ENCODE measurements at regions not wholly inside any gene's neighbourhood (a gene's known extent, or its start where the extent isn't known, plus 50 kb on each side); places are given as distances from the start of the nearest gene placed in this dataset.

DNA sequence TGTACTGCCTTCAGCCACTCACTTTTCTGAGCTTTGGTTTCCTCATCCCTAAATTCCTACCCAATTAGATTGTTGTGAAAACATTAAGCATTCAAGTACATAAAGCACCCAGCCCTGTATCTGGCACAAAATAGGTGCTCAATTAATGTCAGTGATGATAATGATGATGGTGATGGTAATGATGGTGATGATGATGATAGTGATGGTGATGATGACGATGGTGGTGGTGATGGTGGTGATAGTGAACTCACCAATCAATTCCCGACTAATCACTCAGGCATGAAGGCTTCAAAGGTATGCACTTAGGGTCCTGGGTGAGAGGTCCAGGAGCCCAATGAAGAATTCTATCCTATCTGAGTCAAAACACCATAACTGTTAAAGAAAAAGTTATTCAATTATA, 383.5 kb downstream of the MATN1 start:
- no peaks in the 10 kb centered on the region for H3K36me3 ChIP-seq
- no peak for DNase-seq

DNA sequence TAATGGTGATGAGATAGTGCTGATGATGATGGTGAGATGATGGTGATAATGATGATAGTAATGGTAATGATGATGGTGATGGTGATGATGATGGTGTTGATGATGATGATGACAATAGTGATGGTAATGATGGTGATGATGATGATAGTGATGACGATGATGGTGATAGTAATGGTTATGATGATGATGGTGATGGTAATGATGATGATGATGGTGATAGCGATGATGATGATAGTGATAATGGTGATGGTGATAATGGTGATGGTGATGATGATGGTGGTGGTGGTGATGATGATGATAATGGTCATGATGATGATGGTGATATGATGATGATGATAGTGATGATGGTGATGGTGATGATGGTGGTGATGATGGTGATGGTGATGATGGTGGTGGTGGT, 384.6 kb downstream of the MATN1 start:
- Histone ChIP-seq H3K27me3 (no peaks in the 10 kb centered on the region), H3K4me1 (peaks cover 9% of the 10 kb centered on the region; the same call in 1 of the 2 replicates), H3K36me3 (no peaks in the 10 kb centered on the region), H3K27ac (no peak overlapping the region), H3K9me3 (replicated peaks) (0 out of 2 replicates have a peak, but pooled peaks cover 5% of the 10 kb centered on the region), H3K4me3 (no peak overlapping the region)
- no peak for DNase-seq

More for the DNA sequence above, 383.5 kb downstream of the MATN1 start:
- H3K9me3 ChIP-seq (replicated peaks), result 0 out of 2 replicates have a peak, but pooled peaks cover 5% of the 10 kb centered on the region
- H3K4me1 ChIP-seq, result peaks cover 9% of the 10 kb centered on the region
- no peak overlapping the region for H3K4me3 ChIP-seq
- H3K27ac ChIP-seq, result no peak overlapping the region
- H3K27me3 ChIP-seq, result no peaks in the 10 kb centered on the region

DNA sequence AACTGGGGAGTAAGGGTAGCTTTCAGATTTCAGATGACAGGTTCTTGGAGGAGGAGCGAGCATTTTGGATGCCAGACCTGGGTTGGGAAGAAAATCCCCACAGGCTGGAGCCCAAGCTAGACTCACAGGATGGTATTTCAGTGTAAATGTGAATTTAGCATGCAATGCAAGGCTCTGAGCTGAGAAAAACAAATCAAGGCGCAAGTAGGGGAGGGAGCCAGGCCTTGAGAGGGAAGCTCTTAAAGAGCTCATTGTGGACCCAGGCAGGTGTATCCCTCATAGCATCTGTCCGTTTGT, 386.1 kb downstream of the MATN1 start:
- H3K27ac ChIP-seq, result no peak overlapping the region
- no peaks in the 10 kb centered on the region for H3K27me3 ChIP-seq
- peaks cover 9% of the 10 kb centered on the region; the same call in 1 of the 2 replicates for H3K4me1 ChIP-seq
- no peak overlapping the region for H3K4me3 ChIP-seq
- DNase-seq, result no peak
- H3K9me3 ChIP-seq (replicated peaks), result no peaks in the 10 kb centered on the region
- H3K36me3 ChIP-seq, result no peaks in the 10 kb centered on the region

DNA sequence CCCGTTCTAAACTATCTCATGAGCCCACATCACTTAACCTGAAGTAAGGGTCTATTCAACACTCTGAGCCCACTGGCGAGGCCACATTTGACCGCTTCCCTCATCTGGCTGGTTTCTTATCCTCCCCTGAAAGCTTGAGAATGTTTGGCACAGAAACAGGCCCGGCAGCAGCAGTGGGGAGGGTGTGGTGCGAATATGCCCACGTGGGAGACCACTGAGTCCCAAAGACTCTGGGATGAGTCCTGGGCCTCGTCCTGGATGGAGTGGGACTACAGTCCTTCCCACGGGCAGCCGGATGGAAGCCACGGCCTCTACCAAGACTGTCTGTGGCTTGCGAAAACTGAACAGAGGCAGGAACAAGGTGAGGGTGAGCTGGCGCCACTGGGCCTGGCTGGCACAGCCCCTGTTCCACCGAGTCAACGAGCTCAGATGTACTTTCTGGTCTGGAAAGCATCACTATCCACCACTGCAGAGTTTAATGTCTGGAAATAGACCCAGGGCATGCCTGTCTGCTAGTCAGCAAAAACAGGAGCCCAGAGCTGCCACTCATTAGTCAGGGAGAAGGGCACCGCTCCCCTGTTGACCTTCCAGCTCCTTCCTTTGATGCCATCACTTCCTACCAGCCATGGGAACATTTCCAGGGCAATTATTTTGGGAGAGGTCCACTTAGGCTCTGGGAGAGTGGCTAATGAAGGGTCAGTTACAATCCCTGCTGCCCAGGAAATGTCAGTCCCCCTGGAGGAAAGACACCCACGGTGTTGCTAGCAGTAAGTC, 386.6 kb downstream of the MATN1 start:
- Histone ChIP-seq H3K4me1 (peaks cover 9% of the 10 kb centered on the region; the same call in 1 of the 2 replicates), H3K4me3 (no peak overlapping the region), H3K36me3 (no peaks in the 10 kb centered on the region), H3K27ac (no peak overlapping the region), H3K27me3 (no peaks in the 10 kb centered on the region), H3K9me3 (replicated peaks) (no peaks in the 10 kb centered on the region)
- no peak for DNase-seq

DNA sequence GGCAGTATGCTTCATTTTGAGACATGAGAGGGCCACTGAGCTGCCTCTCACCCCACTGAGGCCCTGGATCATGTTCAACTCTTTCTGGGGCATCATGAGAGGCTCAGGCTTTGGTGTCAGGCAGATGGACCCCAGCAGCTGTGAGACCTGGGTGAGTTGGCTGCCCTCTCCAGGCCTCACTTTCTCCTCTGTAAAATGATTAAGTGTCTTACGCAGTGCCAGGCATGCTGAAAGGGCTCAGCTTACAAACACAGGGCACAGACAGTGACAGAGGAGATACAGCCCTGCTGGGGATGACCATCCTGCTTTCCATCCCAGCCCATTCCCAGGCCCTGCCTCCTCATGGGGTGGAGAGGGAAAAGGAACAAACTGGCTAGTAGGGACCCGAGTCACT, 387.4 kb downstream of the MATN1 start:
- Histone ChIP-seq H3K9me3 (replicated peaks) (no peaks in the 10 kb centered on the region), H3K4me1 (peaks cover 9% of the 10 kb centered on the region; the same call in 1 of the 2 replicates), H3K36me3 (no peaks in the 10 kb centered on the region), H3K4me3 (no peak overlapping the region), H3K27ac (0 out of 2 replicates have a peak overlapping the region, but pooled peaks have one; percentile 6), H3K27me3 (no peaks in the 10 kb centered on the region)
- peak; percentile 52 to 76 for DNase-seq

DNA sequence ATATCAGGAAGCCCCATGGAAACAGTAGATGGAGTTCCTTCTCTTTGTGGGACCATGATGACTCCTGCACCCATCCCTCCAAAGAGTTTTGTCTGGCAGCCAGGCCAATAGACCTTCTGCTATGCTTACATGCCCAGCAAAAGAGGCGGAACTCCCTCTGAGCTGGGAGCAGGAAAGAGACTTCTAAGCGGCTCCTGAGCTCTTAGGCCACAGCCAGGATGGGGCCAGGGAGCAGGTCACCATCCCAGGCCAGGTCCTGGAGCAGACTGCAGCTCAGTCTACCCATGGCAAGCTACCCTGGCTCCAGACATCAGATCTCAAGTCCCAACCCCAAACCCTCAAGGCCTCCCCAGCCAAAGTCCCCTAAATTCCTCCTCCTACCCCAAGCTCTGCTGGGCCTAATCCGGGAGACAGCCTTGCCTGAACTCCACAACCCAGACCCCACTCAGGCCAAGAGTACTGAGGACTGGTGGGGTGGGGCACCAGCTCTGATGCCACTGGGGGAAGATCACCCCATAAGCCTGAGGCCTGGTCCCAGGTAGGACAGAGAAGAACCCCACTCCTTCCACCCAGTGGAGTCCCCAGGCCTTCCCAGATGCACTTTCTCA, 387.9 kb downstream of the MATN1 start:
- no peaks in the 10 kb centered on the region for H3K27me3 ChIP-seq
- no peaks in the 10 kb centered on the region for H3K36me3 ChIP-seq
- no peak overlapping the region for H3K4me3 ChIP-seq
- peaks cover 9% of the 10 kb centered on the region; the same call in 1 of the 2 replicates for H3K4me1 ChIP-seq
- H3K9me3 ChIP-seq (replicated peaks), result no peaks in the 10 kb centered on the region
- DNase-seq, result no peak
- 0 out of 2 replicates have a peak overlapping the region, but pooled peaks have one; percentile 6 for H3K27ac ChIP-seq

DNA sequence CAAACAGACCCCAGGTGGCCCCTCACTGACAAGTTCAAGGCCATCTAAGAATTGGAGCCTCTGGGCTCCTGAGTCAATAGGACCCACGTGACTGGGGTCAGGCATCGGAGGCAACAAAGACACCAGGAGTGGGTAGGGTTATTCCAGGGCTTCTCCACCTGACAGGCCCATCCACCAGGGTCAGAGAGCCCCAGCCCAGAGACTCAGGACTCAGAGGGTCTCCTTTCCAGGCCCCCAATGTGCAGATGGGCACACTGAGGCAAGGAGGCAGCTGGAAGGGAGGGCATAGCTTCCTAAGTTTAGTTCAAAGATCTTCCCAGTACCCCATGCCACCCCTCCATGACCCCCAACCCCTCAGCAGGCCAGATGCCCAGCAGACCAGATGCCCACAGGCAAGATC, 388.6 kb downstream of the MATN1 start:
- DNase-seq, result no peak
- no peaks in the 10 kb centered on the region for H3K9me3 ChIP-seq (replicated peaks)
- no peak overlapping the region for H3K4me3 ChIP-seq
- H3K4me1 ChIP-seq, result peaks cover 9% of the 10 kb centered on the region; the same call in 1 of the 2 replicates
- no peak overlapping the region for H3K27ac ChIP-seq
- no peaks in the 10 kb centered on the region for H3K27me3 ChIP-seq
- H3K36me3 ChIP-seq, result no peaks in the 10 kb centered on the region

DNA sequence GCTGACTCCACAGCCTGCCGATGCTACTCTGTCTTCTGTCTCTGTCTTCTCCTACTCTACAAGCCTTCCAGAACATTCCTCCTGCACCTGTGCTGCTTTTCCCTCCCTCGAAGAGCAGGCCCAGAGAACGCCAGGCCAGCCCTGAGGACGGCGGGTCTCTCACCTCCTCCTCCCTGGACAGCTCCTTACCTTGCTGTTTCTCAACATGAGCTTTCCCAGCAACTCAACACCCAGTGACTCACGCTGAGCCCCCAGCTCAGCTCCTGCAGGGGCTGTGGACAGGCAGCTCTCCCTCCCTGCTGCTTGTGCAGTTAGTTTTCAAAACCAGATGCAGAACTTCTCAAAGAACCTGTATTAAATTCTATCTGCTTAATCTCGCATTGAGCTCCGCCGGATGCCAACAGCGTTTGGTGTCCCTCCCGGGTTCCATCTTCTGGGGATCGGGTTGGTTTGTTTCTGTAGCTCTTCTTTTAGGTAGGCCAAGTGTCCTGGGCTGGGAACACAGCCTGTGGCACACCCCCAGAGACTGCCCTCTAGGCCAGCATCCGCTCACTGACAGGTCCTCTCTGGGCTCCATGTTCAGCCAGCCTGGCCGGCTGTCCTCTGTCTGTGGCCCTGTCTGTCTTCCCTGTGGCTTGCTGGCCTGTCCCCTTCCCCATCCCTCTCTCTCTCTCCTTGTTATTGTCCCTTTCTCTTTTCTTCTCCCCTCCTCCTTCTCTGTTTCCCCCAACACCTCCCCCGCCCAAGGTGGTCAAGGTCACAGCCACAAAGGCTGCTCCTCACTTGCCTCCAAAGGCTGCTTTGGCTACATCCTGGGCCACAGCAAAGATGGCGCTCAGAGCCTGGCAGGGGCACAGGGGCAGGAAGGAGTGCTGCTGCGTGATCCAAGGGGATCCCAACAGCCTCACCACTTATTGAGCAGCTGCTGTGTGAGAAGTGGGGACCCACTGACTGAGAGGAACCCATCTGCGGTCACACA, 391.0 kb downstream of the MATN1 start:
- no peaks in the 10 kb centered on the region for H3K9me3 ChIP-seq (replicated peaks)
- H3K4me1 ChIP-seq, result peaks cover 9% of the 10 kb centered on the region; the same call in 1 of the 2 replicates
- H3K36me3 ChIP-seq, result no peaks in the 10 kb centered on the region
- H3K27me3 ChIP-seq, result no peaks in the 10 kb centered on the region
- DNase-seq, result no peak
- H3K27ac ChIP-seq, result no peak overlapping the region
- H3K4me3 ChIP-seq, result no peak overlapping the region

DNA sequence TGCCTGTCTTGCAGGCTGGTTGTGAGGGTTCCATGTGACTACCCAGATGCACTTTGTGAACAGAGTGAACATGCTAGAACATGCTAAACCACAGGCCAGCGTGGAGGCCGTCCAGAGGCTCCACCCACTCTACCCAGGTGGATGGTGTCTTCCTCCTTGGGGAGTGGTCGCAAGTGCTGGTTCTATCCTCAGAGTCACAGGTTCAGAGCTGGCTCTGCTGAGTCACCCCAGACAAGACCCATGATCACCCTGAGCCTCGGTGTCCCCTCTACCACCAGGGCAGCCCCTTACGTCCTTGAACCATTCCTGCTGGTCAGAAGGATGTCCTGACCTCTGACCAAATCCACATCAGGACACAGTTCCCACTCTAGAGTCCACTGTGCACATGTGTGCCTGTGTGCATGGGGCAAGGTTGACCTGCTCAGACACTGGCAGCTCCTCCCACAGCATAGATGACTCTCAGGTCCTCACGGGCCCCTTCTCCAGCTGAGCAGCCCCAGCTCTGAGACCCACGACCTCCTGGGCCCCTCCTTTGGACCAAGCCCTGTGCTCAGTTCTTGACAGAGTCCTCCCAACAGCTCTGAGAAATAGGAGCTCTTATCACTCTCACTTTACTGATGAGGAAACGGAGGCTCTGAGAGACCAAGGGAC, 391.8 kb downstream of the MATN1 start:
- no peak for DNase-seq

DNA sequence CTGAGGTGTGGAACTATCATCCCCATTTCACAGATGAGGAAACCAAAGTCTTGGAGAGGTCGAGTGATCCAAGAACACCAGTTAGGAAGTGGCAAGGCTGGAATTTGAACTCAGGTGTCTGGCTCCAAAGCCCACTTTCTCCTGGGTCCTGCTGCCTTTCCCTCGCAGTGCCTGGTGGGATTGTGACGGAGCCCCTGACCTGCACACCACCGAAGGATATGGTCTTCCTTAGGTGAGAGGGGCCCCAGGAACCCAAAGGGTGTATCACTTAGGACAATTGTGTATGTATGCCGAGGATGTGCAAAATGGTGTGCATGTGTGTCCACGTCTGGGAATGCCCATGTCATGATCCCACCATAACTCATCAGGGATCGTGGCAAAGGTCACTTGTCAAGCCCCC, 392.7 kb downstream of the MATN1 start:
- Histone ChIP-seq H3K4me3 (no peak overlapping the region), H3K36me3 (no peaks in the 10 kb centered on the region), H3K4me1 (peaks cover 4% of the 10 kb centered on the region; the same call in 1 of the 2 replicates), H3K27me3 (no peaks in the 10 kb centered on the region), H3K9me3 (replicated peaks) (no peaks in the 10 kb centered on the region), H3K27ac (no peak overlapping the region)
- no peak for DNase-seq

More for the DNA sequence above, 391.8 kb downstream of the MATN1 start:
- no peaks in the 10 kb centered on the region for H3K27me3 ChIP-seq
- H3K9me3 ChIP-seq (replicated peaks), result no peaks in the 10 kb centered on the region
- no peaks in the 10 kb centered on the region for H3K36me3 ChIP-seq
- peaks cover 9% of the 10 kb centered on the region; the same call in 1 of the 2 replicates for H3K4me1 ChIP-seq
- H3K4me3 ChIP-seq, result no peak overlapping the region
- no peak overlapping the region for H3K27ac ChIP-seq

DNA sequence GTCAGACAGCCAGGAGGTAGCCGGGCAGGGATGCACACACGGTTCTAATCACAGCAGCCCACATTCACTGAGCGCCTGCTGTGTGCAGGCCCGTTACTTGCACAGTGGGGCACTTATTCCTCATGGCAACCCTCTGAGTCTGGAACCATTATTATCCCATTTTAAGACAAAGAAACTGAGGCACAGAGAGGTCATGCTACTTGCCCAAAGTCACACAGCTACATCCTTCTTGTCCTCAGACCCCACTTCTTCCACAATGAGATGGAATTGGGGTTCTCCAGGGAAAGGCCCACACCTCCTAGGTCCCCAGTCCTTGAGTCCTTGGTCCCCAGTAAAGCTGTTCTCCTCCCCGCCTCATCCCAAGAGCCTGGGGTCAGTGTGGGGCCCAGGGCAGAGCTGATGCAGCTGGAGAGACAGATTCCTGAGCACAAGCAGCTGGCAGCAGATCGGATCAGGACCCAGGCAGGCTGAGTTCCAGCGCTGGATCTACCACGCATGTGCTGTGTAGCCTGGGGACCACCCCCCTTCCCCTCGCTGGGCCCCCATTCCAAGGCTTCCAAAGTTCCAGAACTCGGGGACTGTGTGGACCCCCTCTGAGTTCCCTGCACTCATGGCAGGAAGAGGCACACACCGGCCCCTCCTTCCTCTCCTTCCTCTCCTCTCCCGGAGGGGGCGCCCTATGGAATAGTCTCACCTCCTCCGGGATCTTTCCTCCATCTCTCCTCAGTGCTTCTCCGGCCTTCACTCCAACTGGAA, 393.4 kb downstream of the MATN1 start:
- Histone ChIP-seq H3K9me3 (replicated peaks) (no peaks in the 10 kb centered on the region), H3K27ac (no peak overlapping the region), H3K4me1 (no peaks in the 10 kb centered on the region), H3K36me3 (no peaks in the 10 kb centered on the region), H3K4me3 (no peak overlapping the region), H3K27me3 (no peaks in the 10 kb centered on the region)
- DNase-seq, result no peak

DNA sequence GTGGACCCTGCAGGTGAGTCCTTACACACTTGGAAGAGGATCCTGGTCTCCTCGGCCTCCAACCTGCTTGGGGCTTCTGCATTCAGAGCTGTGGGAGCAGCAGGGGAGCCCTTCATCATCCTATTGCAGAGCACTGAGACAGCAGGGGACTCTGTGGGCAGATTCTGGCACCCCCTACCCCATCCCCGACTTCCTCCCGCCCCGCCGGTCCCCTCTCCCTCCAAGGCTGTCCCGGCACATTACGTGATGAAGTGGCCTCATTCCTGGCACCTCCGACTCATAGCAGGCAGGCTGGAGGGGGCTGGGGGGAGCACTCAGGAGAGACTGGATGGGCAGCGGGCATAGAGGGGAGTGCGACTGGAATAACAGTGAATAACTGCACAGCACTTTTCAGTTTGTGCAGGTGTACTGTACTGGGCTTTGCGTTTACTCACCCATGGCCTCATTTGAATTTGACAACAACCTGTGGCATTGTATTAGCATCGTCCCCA, 394.1 kb downstream of the MATN1 start:
- H3K36me3 ChIP-seq, result no peaks in the 10 kb centered on the region
- H3K4me3 ChIP-seq, result no peak overlapping the region
- DNase-seq, result no peak

DNA sequence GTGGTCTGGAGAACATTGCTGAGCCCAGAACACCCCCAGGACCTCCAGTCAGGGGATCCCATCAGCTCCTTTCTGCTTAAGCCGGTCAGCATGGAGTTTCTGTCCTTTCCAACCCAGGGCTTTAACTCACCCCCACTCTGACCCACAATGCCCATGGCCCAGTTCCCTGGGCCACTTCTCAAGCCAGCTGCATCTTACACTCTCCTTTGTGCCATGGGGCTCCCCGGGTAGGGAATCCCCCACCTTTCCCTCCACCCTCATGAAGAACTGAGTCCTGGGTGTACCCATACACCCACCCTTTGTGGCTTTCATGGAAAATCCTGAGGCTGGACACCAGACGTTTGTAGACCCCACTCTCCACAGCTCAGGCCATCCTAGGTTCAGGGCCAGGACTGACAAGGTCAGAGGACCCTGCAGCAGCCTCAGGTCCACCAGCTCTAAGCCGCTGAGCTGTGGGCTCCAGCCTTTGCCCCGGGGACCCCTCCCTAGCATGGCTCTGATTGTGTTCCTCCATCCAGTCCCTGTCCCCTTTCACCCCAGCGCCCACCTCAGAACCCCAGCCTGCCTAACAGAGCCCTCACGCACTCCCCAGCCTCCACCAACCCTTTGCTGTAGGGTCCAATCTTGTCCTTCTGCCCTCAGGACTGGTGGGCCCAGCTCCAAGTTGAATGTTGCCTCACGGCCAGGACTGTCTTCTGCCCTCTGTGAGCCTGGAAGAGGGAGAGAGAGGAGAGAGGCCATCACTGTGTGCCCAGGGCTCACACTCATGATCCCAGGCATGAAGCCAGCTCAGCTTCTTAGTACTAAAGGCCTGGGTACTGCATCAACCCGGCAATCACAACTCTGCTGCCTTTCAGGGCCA, 394.8 kb downstream of the MATN1 start:
- H3K9me3 ChIP-seq (replicated peaks), result no peaks in the 10 kb centered on the region
- no peak for DNase-seq
- no peaks in the 10 kb centered on the region for H3K27me3 ChIP-seq

More for the DNA sequence above, 394.1 kb downstream of the MATN1 start:
- Histone ChIP-seq H3K27me3 (no peaks in the 10 kb centered on the region), H3K9me3 (replicated peaks) (no peaks in the 10 kb centered on the region), H3K27ac (no peak overlapping the region), H3K4me1 (no peaks in the 10 kb centered on the region)

More for the DNA sequence above, 394.8 kb downstream of the MATN1 start:
- H3K27ac ChIP-seq, result no peak overlapping the region
- no peaks in the 10 kb centered on the region for H3K36me3 ChIP-seq
- H3K4me1 ChIP-seq, result no peaks in the 10 kb centered on the region
- no peak overlapping the region for H3K4me3 ChIP-seq
